A549 (cell line): ENCODE measurements at regions not wholly inside any gene's neighbourhood (a gene's known extent, or its start where the extent isn't known, plus 50 kb on each side); places are given as distances from the start of the nearest gene placed in this dataset.

Experiments
- ATAC-seq, 2 experiments: fragments of 200-7000 bp in 1 of 2; fragments of >200 bp in 1 of 2; cut with Nextera tagmentation in 1 of 2; cut with Tn5 transposase in 1 of 2; 3 replicates each; pipeline versions ENCODE4 v1.8.0 to v1.9.1; 2018 to 2020; ENCODE audit warnings: mild to moderate bottlenecking in 1 of 2, moderate library complexity in 1 of 2
- CTCF ChIA-PET: fragments of 300-600 bp; sonication (Branson Sonifier 250); formaldehyde crosslinking; extraction: SDS; loops from one replicate; lab custom pipeline; 2021; ENCODE audit warnings: antibody characterized with exemption, inconsistent platforms; lab: Yijun Ruan, JAX
- POLR2A ChIA-PET: fragments of 350-600 bp; formaldehyde crosslinking; extraction: SDS; loops from one replicate; lab custom pipeline; 2021; ENCODE audit warnings: antibody characterized with exemption, inconsistent platforms; lab: Yijun Ruan, JAX
- DNase-seq, 2 experiments: peaks; one replicate each; pipeline versions ENCODE4 v3.0.0 to v3.0.0-alpha.2; 2011 to 2016; ENCODE audit warnings: low read depth in 1 of 2, low spot score in 1 of 2
- FAIRE-seq: peaks from 2 replicates; lab custom pipeline; 2011; peaks lifted over from hg19 to GRCh38; lab: Jason Lieb, UNC
- H3K27ac ChIP-seq, 2 experiments: fragments of >200 bp; sonication (Bioruptor Twin); formaldehyde crosslinking; 3 replicates each; pipeline ENCODE4 v1.5.1; 2016 to 2017
- H3K4me1 ChIP-seq: fragments of >200 bp; sonication (Bioruptor Twin); formaldehyde crosslinking; 3 replicates; pipeline ENCODE4 v1.6.1; 2016
- H3K4me2 ChIP-seq: fragments of >200 bp; sonication (Bioruptor Twin); formaldehyde crosslinking; 3 replicates; pipeline ENCODE4 v1.6.1; 2016
- H3K4me3 ChIP-seq: fragments of >200 bp; sonication (Bioruptor Twin); formaldehyde crosslinking; 3 replicates; pipeline ENCODE4 v1.5.1; 2016
- H3K9me3 ChIP-seq: fragments of >200 bp; sonication (Bioruptor Twin); formaldehyde crosslinking; 3 replicates; pipeline ENCODE4 v1.6.1; 2016
- BCL3 ChIP-seq: fragments of >200 bp; sonication (Bioruptor Twin); formaldehyde crosslinking; IDR thresholded peaks from 3 replicates; pipeline ENCODE4 v1.6.1; 2016
- CEBPB ChIP-seq, 2 experiments: fragments of >200 bp in 1 of 2; sonication (Bioruptor Twin) in 1 of 2; formaldehyde crosslinking in 1 of 2; IDR thresholded peaks; 2 replicates each; pipeline ENCODE4 v1.6.1; 2012 to 2016
- E2F6 ChIP-seq: IDR thresholded peaks from 2 replicates; pipeline ENCODE4 v1.6.1; 2012; ENCODE audit warnings: low read depth, borderline replicate concordance
- EHF ChIP-seq: fragments of 250-450 bp; sonication (Bioruptor Pico); IDR thresholded peaks from 2 replicates; pipeline ENCODE4 v1.5.0; 2020; ENCODE audit warnings: mild to moderate bottlenecking
- ELK1 ChIP-seq: fragments of 150-350 bp; IDR thresholded peaks from 2 replicates; pipeline ENCODE4 v1.6.1; 2014; ENCODE audit warnings: low read depth, mild to moderate bottlenecking, low read length
- EP300 ChIP-seq, 2 experiments: fragments of >200 bp; sonication (Bioruptor Twin); formaldehyde crosslinking; IDR thresholded peaks; 2 replicates in 1 of 2; 3 replicates in 1 of 2; pipeline ENCODE4 v1.6.1; 2016 to 2017
- FOXS1 ChIP-seq: fragments of 250-450 bp; sonication (Bioruptor Pico); IDR thresholded peaks from 2 replicates; pipeline ENCODE4 v1.5.0; 2020; ENCODE audit warnings: mild to moderate bottlenecking, moderate library complexity
- GATA3 ChIP-seq: IDR thresholded peaks from 2 replicates; pipeline ENCODE4 v1.6.1; 2012; ENCODE audit warnings: borderline replicate concordance
- HES2 ChIP-seq: fragments of >200 bp; sonication (Bioruptor Twin); formaldehyde crosslinking; IDR thresholded peaks from 2 replicates; pipeline ENCODE4 v1.6.1; 2016
- HEYL ChIP-seq: fragments of 250-450 bp; sonication (Bioruptor Pico); IDR thresholded peaks from 2 replicates; pipeline ENCODE4 v1.8.0; 2021; ENCODE audit warnings: mild to moderate bottlenecking, moderate library complexity
- HOXB13 ChIP-seq: fragments of 250-450 bp; sonication (Bioruptor Pico); IDR thresholded peaks from 2 replicates; pipeline ENCODE4 v1.5.0; 2020; ENCODE audit warnings: low read depth, mild to moderate bottlenecking, moderate library complexity
- HOXB5 ChIP-seq: fragments of 250-450 bp; sonication (Bioruptor Pico); IDR thresholded peaks from 2 replicates; pipeline ENCODE4 v1.5.0; 2020; ENCODE audit warnings: mild to moderate bottlenecking, moderate library complexity
- JUNB ChIP-seq: fragments of >200 bp; sonication (Bioruptor Twin); formaldehyde crosslinking; IDR thresholded peaks from 2 replicates; pipeline ENCODE4 v1.6.1; 2016
- KDM1A ChIP-seq: fragments of 200-600 bp; sonication (generic); IDR thresholded peaks from 2 replicates; pipeline ENCODE4 v1.6.1; 2016; ENCODE audit warnings: low read depth, mild to moderate bottlenecking
- KDM5A ChIP-seq: fragments of 200-600 bp; sonication (generic); IDR thresholded peaks from 2 replicates; pipeline ENCODE4 v1.6.1; 2016; ENCODE audit warnings: antibody characterized with exemption, mild to moderate bottlenecking
- MAX ChIP-seq: IDR thresholded peaks from 2 replicates; pipeline ENCODE4 v1.6.1; 2012
- MAZ ChIP-seq: fragments of 150-350 bp; IDR thresholded peaks from 2 replicates; pipeline ENCODE4 v1.6.1; 2014; ENCODE audit warnings: antibody characterized with exemption, low read depth, low read length, borderline replicate concordance
- PBX3 ChIP-seq: IDR thresholded peaks from 2 replicates; pipeline ENCODE4 v1.6.1; 2012
- POLR2A ChIP-seq: IDR thresholded peaks from 2 replicates; pipeline ENCODE4 v1.6.1; 2012; ENCODE audit warnings: mild to moderate bottlenecking, low read length
- RAD21 ChIP-seq, 2 experiments: fragments of >200 bp in 1 of 2; sonication (Bioruptor Twin) in 1 of 2; formaldehyde crosslinking in 1 of 2; IDR thresholded peaks in 1 of 2; conservative IDR thresholded peaks in 1 of 2; 2 replicates in 1 of 2; 3 replicates in 1 of 2; pipeline ENCODE4 v1.6.1; 2012 to 2018; ENCODE audit warnings: inconsistent platforms in 1 of 2
- RARB ChIP-seq: fragments of 250-450 bp; sonication (Bioruptor Pico); IDR thresholded peaks from 2 replicates; pipeline ENCODE4 v1.8.0; 2021; ENCODE audit warnings: mild to moderate bottlenecking, moderate library complexity
- REST ChIP-seq: fragments of 200-600 bp; sonication (generic); IDR thresholded peaks from 2 replicates; pipeline ENCODE4 v1.6.1; 2016; ENCODE audit warnings: antibody characterized with exemption, mild to moderate bottlenecking, moderate library complexity
- RFX5 ChIP-seq: fragments of 450-650 bp; IDR thresholded peaks from 2 replicates; pipeline ENCODE4 v1.7.1; 2014; ENCODE audit warnings: antibody characterized with exemption, mild to moderate bottlenecking, moderate library complexity
- SMC3 ChIP-seq: fragments of >200 bp; sonication (Bioruptor Twin); formaldehyde crosslinking; IDR thresholded peaks from 3 replicates; pipeline ENCODE4 v1.6.1; 2018; ENCODE audit warnings: inconsistent platforms
- ZNF302 ChIP-seq: fragments of 250-450 bp; sonication (Bioruptor Pico); IDR thresholded peaks from 2 replicates; pipeline ENCODE4 v1.9.0; 2021; ENCODE audit warnings: inconsistent platforms, mild to moderate bottlenecking, moderate library complexity
- WGBS: methylation state at CpG from one replicate; pipeline ENCODE4 v1.1.6; 2017; ENCODE audit errors: missing lambda C conversion rate; 5-methylcytosine and 5-hydroxymethylcytosine counted together

- FAIRE-seq, result peak; percentile 61
- peak overlapping the region; percentile 97 to 99 for H3K27ac ChIP-seq
- TF ChIP-seq POLR2A, result peak; percentile 66
- TF ChIP-seq EP300 (IDR thresholded peaks at IDR 0.05), result no peak
- peak; percentile 0; the same call in 1 of the 2 replicates for TF ChIP-seq MAX
- TF ChIP-seq HOXB5 (CRISPR knock-in tag), result 0 out of 2 replicates have a peak, but pooled peaks have one; percentile 13
- 0 out of 2 replicates have a peak, but pooled peaks have one; percentile 63 for TF ChIP-seq E2F6
- TF ChIP-seq, all 56 proteins: peak for 4
- Histone ChIP-seq H3K4me3 (peak overlapping the region; percentile 66), H3K4me1 (peaks cover 59% of the 10 kb centered on the region), H3K4me2 (peak overlapping the region; percentile 88), H3K9me3 (no peaks in the 10 kb centered on the region)
- ATAC-seq, result peak; percentile 54 to 58
- 0% methylated on average over 8 of the region's 9 CpGs for WGBS
- peak in 1 of 2 experiments; percentile 62 for DNase-seq
- CTCF ChIA-PET, result interaction anchor here (0.5 to 4.1 kb wide), 13 partner anchors 9 to 571 kb away, joined by 3 to 16 read pairs (median 4); no protein-coding TSS in a partner anchor
- POLR2A ChIA-PET, result interaction anchor here (0.6 to 2.8 kb wide), 12 partner anchors 12 to 403 kb away, joined by 3 to 12 read pairs (median 6); no protein-coding TSS in a partner anchor
These were observed 84.9 kb upstream of the DIO3 start for GRCh38 chr14:101476258-101476915.

- peak; percentile 88 to 96 for DNase-seq
- CTCF ChIA-PET, result interaction anchor here (0.6 to 4.1 kb wide), 13 partner anchors 10 to 572 kb away, joined by 3 to 16 read pairs (median 4); no protein-coding TSS in a partner anchor
- H3K4me3 ChIP-seq, result peak overlapping the region; percentile 66
- WGBS, result 0% methylated on average over 12 of the region's 14 CpGs
- FAIRE-seq, result peak; percentile 93
- peak; percentile 70 to 81 for ATAC-seq
- peaks cover 65% of the 10 kb centered on the region for H3K4me1 ChIP-seq
- peak overlapping the region; percentile 88 for H3K4me2 ChIP-seq
- POLR2A ChIA-PET, result interaction anchor here (0.6 to 2.8 kb wide), 7 partner anchors 13 to 404 kb away, joined by 3 to 12 read pairs (median 5); no protein-coding TSS in a partner anchor
- peaks cover 2% of the 10 kb centered on the region for H3K9me3 ChIP-seq
- peak overlapping the region; percentile 97 to 99 for H3K27ac ChIP-seq
- peak in 1 of 2 experiments; percentile 55; a peak in 3 of 5 replicates for TF ChIP-seq RAD21 (conservative IDR thresholded peaks at IDR 0.05 in 1 of 2, IDR thresholded peaks at IDR 0.05 in 1 of 2)
- TF ChIP-seq MAX, result peak; percentile 86
- peak; percentile 70; the same call in 1 of the 2 replicates for TF ChIP-seq HOXB13 (CRISPR knock-in tag)
- no peak for TF ChIP-seq ELK1
- no peak for TF ChIP-seq HEYL
- TF ChIP-seq FOXS1 (CRISPR knock-in tag), result no peak
- peak; percentile 47 for TF ChIP-seq POLR2A
- no peak for TF ChIP-seq RFX5
- TF ChIP-seq HES2, result peak; percentile 66; the same call in 1 of the 2 replicates
- TF ChIP-seq SMC3, result peak; percentile 41; the same call in 2 of the 3 replicates
- TF ChIP-seq REST, result no peak
- TF ChIP-seq RARB (CRISPR knock-in tag), result no peak
- peak; percentile 59 for TF ChIP-seq GATA3
- TF ChIP-seq JUNB, result no peak; the same call in 1 of the 2 replicates
- TF ChIP-seq PBX3, result peak; percentile 67
- no peak for TF ChIP-seq EHF (CRISPR knock-in tag)
- no peak for TF ChIP-seq KDM5A
- TF ChIP-seq MAZ, result no peak
- TF ChIP-seq CEBPB (IDR thresholded peaks at IDR 0.05), result peak; percentile 93 to 94
- TF ChIP-seq BCL3, result peak; percentile 91
- TF ChIP-seq EP300 (IDR thresholded peaks at IDR 0.05), result peak; percentile 60 to 85; a peak in 3 of 5 replicates
- TF ChIP-seq KDM1A, result no peak
- TF ChIP-seq ZNF302 (CRISPR knock-in tag), result no peak
These were observed 84.3 kb upstream of the DIO3 start for GRCh38 chr14:101476916-101477553.
